ENCODE measurements at regions not wholly inside any gene's neighbourhood (a gene's known extent, or its start where the extent isn't known, plus 50 kb on each side); places are given as distances from the start of the nearest gene placed in this dataset.

DNA sequence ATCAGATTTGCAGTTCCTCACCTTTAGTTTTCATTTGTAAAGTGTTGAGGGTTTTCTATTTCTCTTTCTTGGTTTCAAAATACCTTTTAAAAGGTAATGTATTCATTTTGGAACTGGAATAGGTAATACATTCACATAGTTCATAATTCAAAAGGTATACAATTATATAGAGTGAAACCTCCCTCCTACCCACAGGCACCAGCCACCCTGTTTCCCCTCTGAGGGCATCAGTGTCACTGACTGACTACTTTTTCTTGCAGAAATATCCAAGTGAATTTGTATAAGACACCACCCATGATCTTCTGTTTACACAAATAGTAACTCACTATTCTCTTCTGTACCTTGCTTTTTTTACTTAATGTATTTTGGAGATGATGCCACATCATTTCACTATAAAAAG is 139.6 kb upstream of the EGLN3 start:
- intact Hi-C loops (cut with DNase I), result no loop called here
- Histone ChIP-seq H3K27ac (no peak overlapping the region), H3K27me3 (no peaks in the 10 kb centered on the region), H3K4me3 (no peak overlapping the region), H3K36me3 (no peaks in the 10 kb centered on the region), H3K4me1 (no peaks in the 10 kb centered on the region), H3K9me3 (no peaks in the 10 kb centered on the region)
- DNase-seq, result no peak
- TF ChIP-seq POLR2AphosphoS5 (IDR thresholded peaks at IDR 0.05) (no peak), EP300 (IDR thresholded peaks at IDR 0.05) (no peak), POLR2A (IDR thresholded peaks at IDR 0.05) (no peak)
- TF ChIP-seq, protein P1, sequence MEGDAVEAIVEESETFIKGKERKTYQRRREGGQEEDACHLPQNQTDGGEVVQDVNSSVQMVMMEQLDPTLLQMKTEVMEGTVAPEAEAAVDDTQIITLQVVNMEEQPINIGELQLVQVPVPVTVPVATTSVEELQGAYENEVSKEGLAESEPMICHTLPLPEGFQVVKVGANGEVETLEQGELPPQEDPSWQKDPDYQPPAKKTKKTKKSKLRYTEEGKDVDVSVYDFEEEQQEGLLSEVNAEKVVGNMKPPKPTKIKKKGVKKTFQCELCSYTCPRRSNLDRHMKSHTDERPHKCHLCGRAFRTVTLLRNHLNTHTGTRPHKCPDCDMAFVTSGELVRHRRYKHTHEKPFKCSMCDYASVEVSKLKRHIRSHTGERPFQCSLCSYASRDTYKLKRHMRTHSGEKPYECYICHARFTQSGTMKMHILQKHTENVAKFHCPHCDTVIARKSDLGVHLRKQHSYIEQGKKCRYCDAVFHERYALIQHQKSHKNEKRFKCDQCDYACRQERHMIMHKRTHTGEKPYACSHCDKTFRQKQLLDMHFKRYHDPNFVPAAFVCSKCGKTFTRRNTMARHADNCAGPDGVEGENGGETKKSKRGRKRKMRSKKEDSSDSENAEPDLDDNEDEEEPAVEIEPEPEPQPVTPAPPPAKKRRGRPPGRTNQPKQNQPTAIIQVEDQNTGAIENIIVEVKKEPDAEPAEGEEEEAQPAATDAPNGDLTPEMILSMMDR (IDR thresholded peaks at IDR 0.05), result no peak

DNA sequence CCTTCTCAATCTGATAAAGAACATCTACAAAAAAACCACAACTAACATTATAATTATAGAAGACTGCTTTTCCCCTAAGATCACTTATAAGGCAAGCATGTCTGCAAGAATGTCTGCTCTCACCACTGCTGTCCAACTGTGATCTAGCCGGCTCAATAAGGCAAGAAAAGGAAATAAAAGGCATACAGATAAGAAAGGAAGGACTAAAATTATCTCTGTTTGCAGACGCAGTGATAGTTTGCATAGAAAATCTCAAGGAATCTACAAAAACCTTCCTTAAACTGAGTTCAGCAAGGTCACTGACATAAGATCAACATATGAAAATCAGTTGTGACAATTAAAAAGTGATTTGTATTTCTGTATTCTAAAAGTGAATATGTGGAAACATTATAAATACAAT is 138.0 kb upstream of the EGLN3 start:
- intact Hi-C loops (cut with DNase I), result no loop called here

DNA sequence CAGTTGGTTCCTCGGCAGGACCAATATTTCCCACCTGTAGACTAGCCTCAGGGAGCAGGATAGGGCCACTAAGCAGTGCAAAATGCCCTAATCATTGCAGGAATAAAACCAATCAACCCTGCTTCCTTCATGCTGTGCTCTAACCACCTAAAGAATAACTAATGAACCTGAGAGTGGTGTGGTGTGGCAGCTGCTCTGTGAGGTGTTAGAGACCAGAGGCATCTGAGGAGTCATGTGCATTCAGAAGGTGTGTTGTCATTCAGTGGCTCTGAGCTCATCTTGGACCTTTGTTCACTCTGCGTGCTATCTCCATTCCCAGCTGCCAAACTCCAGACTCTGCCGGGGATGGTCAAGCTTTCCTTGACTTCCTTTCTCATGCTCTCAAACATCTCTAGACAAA is 136.7 kb upstream of the EGLN3 start:
- no peak for DNase-seq
- Histone ChIP-seq H3K27ac (no peak overlapping the region), H3K36me3 (no peaks in the 10 kb centered on the region), H3K4me3 (no peak overlapping the region), H3K9me3 (no peaks in the 10 kb centered on the region), H3K27me3 (no peaks in the 10 kb centered on the region), H3K4me1 (peaks cover 0 to 4% (median 2%) of the 10 kb centered on the region in 4 donors)
- intact Hi-C loops (cut with DNase I), result no loop called here
- WGBS, 2 donors, result 93 to 96% methylated on average over 3 of the region's 3 CpGs
- TF ChIP-seq EP300 (IDR thresholded peaks at IDR 0.05) (no peak), POLR2AphosphoS5 (IDR thresholded peaks at IDR 0.05) (no peak), POLR2A (IDR thresholded peaks at IDR 0.05) (no peak)
- TF ChIP-seq, protein P1 (IDR thresholded peaks at IDR 0.05), result no peak

More for the DNA sequence above, 138.0 kb upstream of the EGLN3 start:
- Histone ChIP-seq H3K27ac (no peak overlapping the region), H3K36me3 (no peaks in the 10 kb centered on the region), H3K9me3 (no peaks in the 10 kb centered on the region), H3K27me3 (no peaks in the 10 kb centered on the region), H3K4me1 (no peaks in the 10 kb centered on the region), H3K4me3 (no peak overlapping the region)
- TF ChIP-seq POLR2AphosphoS5 (IDR thresholded peaks at IDR 0.05), result no peak
- TF ChIP-seq, protein P1 (IDR thresholded peaks at IDR 0.05), result no peak
- no peak for TF ChIP-seq EP300 (IDR thresholded peaks at IDR 0.05)
- TF ChIP-seq POLR2A (IDR thresholded peaks at IDR 0.05), result no peak
- no peak for DNase-seq
- 60 to 69% methylated on average over 2 of the region's 2 CpGs for WGBS, 2 donors

DNA sequence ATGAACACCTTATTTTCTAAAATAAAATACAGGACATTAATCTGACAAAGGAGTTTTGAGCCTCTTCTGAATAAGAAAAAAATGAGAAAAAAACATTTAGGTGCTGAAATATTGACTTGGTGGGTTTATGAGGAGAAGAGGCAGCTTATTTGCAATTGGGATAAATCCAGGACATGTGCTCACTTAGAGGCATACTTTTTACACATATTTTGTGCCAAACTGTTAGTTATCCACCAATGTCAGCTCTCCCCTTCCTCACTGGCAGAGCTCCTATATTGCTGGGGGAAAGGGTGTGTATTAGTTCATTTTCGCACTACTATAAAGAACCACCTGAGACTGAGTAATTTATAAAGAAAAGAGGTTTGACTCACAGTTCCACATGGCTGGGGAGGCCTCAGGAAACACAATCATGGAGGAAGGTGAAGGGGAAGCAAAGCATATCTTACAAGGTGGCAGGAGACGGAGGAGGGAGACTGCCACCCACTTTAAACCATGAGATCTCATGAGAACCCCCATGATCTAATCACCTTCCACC is 135.4 kb upstream of the EGLN3 start:
- TF ChIP-seq POLR2AphosphoS5 (IDR thresholded peaks at IDR 0.05) (no peak), EP300 (IDR thresholded peaks at IDR 0.05) (no peak), POLR2A (IDR thresholded peaks at IDR 0.05) (no peak)
- TF ChIP-seq, protein P1 (IDR thresholded peaks at IDR 0.05), result no peak
- intact Hi-C loops (cut with DNase I), result no loop called here

DNA sequence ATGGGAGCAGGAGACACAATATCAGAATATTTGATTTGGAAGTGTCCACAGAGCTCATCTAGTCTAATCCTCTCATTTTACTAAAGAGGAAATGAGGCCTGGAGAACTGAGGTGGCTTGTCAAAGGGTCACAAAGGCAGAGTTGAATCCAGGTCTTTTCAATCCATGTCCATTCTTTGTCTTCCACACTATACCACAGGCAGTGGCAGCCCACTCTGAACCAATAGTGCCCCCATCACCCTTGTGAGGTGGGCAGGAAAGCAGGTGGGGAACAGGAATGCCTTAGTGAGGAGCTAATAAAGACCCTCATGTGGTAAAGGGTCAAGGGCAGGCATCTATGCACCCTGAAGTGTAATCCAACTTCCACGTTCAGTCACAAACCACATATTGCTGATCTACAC is 134.8 kb upstream of the EGLN3 start:
- intact Hi-C loops (cut with DNase I), result no loop called here
- Histone ChIP-seq H3K27me3 (no peaks in the 10 kb centered on the region), H3K4me3 (no peak overlapping the region), H3K9me3 (no peaks in the 10 kb centered on the region), H3K4me1 (peaks cover 0 to 22% (median 20%) of the 10 kb centered on the region in 4 donors), H3K36me3 (no peaks in the 10 kb centered on the region), H3K27ac (no peak overlapping the region)
- no peak for TF ChIP-seq EP300 (IDR thresholded peaks at IDR 0.05)
- TF ChIP-seq, protein P1 (IDR thresholded peaks at IDR 0.05), result no peak
- WGBS, 2 donors, result 81 to 86% methylated on average over 1 of the region's 1 CpG
- no peak for DNase-seq

More for the DNA sequence above, 135.4 kb upstream of the EGLN3 start:
- Histone ChIP-seq H3K27ac (no peak overlapping the region), H3K36me3 (no peaks in the 10 kb centered on the region), H3K4me1 (peaks cover 0 to 16% (median 14%) of the 10 kb centered on the region in 4 donors), H3K27me3 (no peaks in the 10 kb centered on the region), H3K9me3 (no peaks in the 10 kb centered on the region), H3K4me3 (no peak overlapping the region)
- no peak for DNase-seq
- WGBS, 2 donors, result 89 to 98% methylated on average over 2 of the region's 2 CpGs
